B cell (primary cell): ENCODE measurements at regions not wholly inside any gene's neighbourhood (a gene's known extent, or its start where the extent isn't known, plus 50 kb on each side); places are given as distances from the start of the nearest gene placed in this dataset.

Experiments
- ATAC-seq: fragments of 200-7000 bp; cut with Tn5 transposase; one replicate; pipeline ENCODE4 v1.10.0; 2021; ENCODE audit warnings: low read depth, mild to moderate bottlenecking, moderate number of reproducible peaks, moderate library complexity
- CTCF ChIA-PET: fragments of 350-600 bp; sonication (Branson Sonifier 250); formaldehyde crosslinking; loops from one replicate; lab custom pipeline; 2021; ENCODE audit warnings: antibody characterized with exemption, inconsistent platforms; lab: Charles Lee
- POLR2A ChIA-PET: fragments of 350-600 bp; sonication (Branson Sonifier 250); formaldehyde crosslinking; loops from one replicate; lab custom pipeline; 2021; ENCODE audit warnings: antibody characterized with exemption; lab: Charles Lee
- DNase-seq: peaks from one replicate; pipeline ENCODE4 v3.0.0; 2013
- H2AFZ ChIP-seq: 2 replicates; pipeline ENCODE4 v1.6.1; 2012; ENCODE audit warnings: mild to moderate bottlenecking, low read depth, low read length; ENCODE audit not compliant: insufficient read depth, poor library complexity, severe bottlenecking
- H3K27ac ChIP-seq, 2 donors: 1 replicate in 1 of 2; 2 replicates in 1 of 2; pipeline ENCODE4 v1.5.1; 2012 to 2013; ENCODE audit warnings: low read length in 2 of 2, mild to moderate bottlenecking in 2 of 2, moderate library complexity in 1 of 2
- H3K27me3 ChIP-seq, 4 experiments: fragments of 200-600 bp in 1 of 4; sonication (generic) in 1 of 4; replicated peaks in 1 of 4; 1 replicate in 2 of 4; 2 replicates in 2 of 4; pipeline versions ENCODE4 v1.6.1 to v1.7.0; 2013 to 2016; ENCODE audit warnings: low read length in 3 of 4, mild to moderate bottlenecking in 2 of 4, mixed read lengths in 1 of 4, moderate library complexity in 1 of 4; ENCODE audit not compliant: insufficient read depth in 4 of 4, control insufficient read depth in 3 of 4; ENCODE audit errors: control extremely low read depth in 1 of 4
- H3K36me3 ChIP-seq, 2 experiments: replicated peaks in 1 of 2; 1 replicate in 1 of 2; 2 replicates in 1 of 2; pipeline versions ENCODE4 v1.6.1 to v1.7.1; 2013; ENCODE audit warnings: low read length in 1 of 2; ENCODE audit not compliant: insufficient read depth in 2 of 2, control insufficient read depth in 1 of 2; ENCODE audit errors: control extremely low read depth in 1 of 2, extremely low read depth in 1 of 2
- H3K4me1 ChIP-seq, 2 donors: fragments of 200-600 bp in 1 of 2; sonication (generic) in 1 of 2; 1 replicate in 1 of 2; 2 replicates in 1 of 2; pipeline versions ENCODE4 v1.5.1 to v1.6.1; 2013 to 2017; ENCODE audit warnings: low read length in 2 of 2; ENCODE audit not compliant: control insufficient read depth in 2 of 2, insufficient read depth in 2 of 2
- H3K4me2 ChIP-seq: replicated peaks from 2 replicates; pipeline ENCODE3; 2012; ENCODE audit warnings: mild to moderate bottlenecking, low read depth, low read length; ENCODE audit not compliant: poor library complexity, severe bottlenecking
- H3K4me3 ChIP-seq, 5 experiments: fragments of 200-600 bp in 1 of 5; sonication (generic) in 1 of 5; 1 replicate in 3 of 5; 2 replicates in 2 of 5; pipeline versions ENCODE4 v1.5.1 to v1.7.0; 2011 to 2016; ENCODE audit warnings: low read length in 4 of 5, mild to moderate bottlenecking in 4 of 5, low read depth in 2 of 5, control low read depth in 1 of 5, moderate library complexity in 1 of 5; ENCODE audit not compliant: insufficient read depth in 1 of 5; ENCODE audit errors: control extremely low read depth in 1 of 5, extremely low read depth in 1 of 5
- H3K79me2 ChIP-seq: fragments of 200-600 bp; sonication (generic); one replicate; pipeline ENCODE4 v1.6.0; 2016; ENCODE audit warnings: low read length; ENCODE audit not compliant: control insufficient read depth, insufficient read depth
- H3K9ac ChIP-seq: fragments of 200-600 bp; sonication (generic); 2 replicates; pipeline ENCODE4 v1.6.1; 2017; ENCODE audit warnings: mild to moderate bottlenecking, low read length, moderate library complexity
- H3K9me3 ChIP-seq, 3 donors: one replicate each; pipeline versions ENCODE4 v1.6.1 to v1.7.1; 2013; ENCODE audit warnings: low read length in 2 of 3; ENCODE audit not compliant: control insufficient read depth in 2 of 3, insufficient read depth in 1 of 3; ENCODE audit errors: control extremely low read depth in 1 of 3
- H4K20me1 ChIP-seq: 2 replicates; pipeline ENCODE4 v1.6.0; 2012; ENCODE audit warnings: mild to moderate bottlenecking, low read length; ENCODE audit not compliant: insufficient read depth, control insufficient read depth, poor library complexity, severe bottlenecking
- H3K27ac Mint-ChIP-seq: one replicate; pipeline ENCODE4 v1.8.0; 2021; ENCODE audit warnings: mixed read lengths
- H3K27me3 Mint-ChIP-seq: one replicate; pipeline ENCODE4 v1.8.0; 2021; ENCODE audit warnings: mixed read lengths
- H3K4me1 Mint-ChIP-seq: one replicate; pipeline ENCODE4 v1.8.0; 2021; ENCODE audit warnings: mixed read lengths
- H3K4me3 Mint-ChIP-seq: one replicate; pipeline ENCODE4 v1.8.0; 2021; ENCODE audit warnings: mixed read lengths
- H3K9me3 Mint-ChIP-seq: one replicate; pipeline ENCODE4 v1.8.0; 2022; ENCODE audit warnings: mixed read lengths; ENCODE audit not compliant: insufficient read depth
- EZH2 ChIP-seq: IDR thresholded peaks from 2 replicates; pipeline ENCODE4 v1.6.1; 2012; ENCODE audit warnings: borderline replicate concordance, low read depth, mild to moderate bottlenecking, moderate library complexity, low read length; ENCODE audit not compliant: insufficient read depth, poor library complexity, severe bottlenecking
- WGBS: methylation state at CpG from one replicate; pipeline ENCODE4 v1.1.5; 2013; ENCODE audit warnings: missing lambda C conversion rate; ENCODE audit not compliant: insufficient coverage; 5-methylcytosine and 5-hydroxymethylcytosine counted together
- intact Hi-C: fragments of 100-400 bp; cut with micrococcal nuclease; formaldehyde crosslinking; loops from one replicate; pipeline ENCODE4 v1.10.0; 2022
- TF ChIP-seq, protein P1 (sequence below): fragments of 200-600 bp; IDR thresholded peaks from one replicate; pipeline ENCODE4 v1.8.0; 2022; ENCODE audit warnings: antibody characterized with exemption, mild to moderate bottlenecking

GRCh38 chr5:73282383-73282782 lies 109.4 kb downstream of the TMEM174 start:
- Histone ChIP-seq H3K27me3 (peaks cover 0 to 8% (median 0%) of the 10 kb centered on the region in 4 experiments), H3K4me2 (no peak overlapping the region), H3K4me3 (no peak overlapping the region), H3K9me3 (no peaks in the 10 kb centered on the region), H3K4me1 (no peaks in the 10 kb centered on the region), H3K27ac (no peak overlapping the region), H2AFZ (no peak overlapping the region), H3K36me3 (no peaks in the 10 kb centered on the region), H3K9ac (no peak overlapping the region), H3K79me2 (no peaks in the 10 kb centered on the region), H4K20me1 (no peaks in the 10 kb centered on the region)
- WGBS: 73% methylated on average over 2 of the region's 7 CpGs
- intact Hi-C loops: no loop called here
- ChIA-PET CTCF (no interaction called here), POLR2A (no interaction called here)
- Mint-ChIP-seq H3K27ac (no peak overlapping the region), H3K9me3 (peaks cover 2% of the 10 kb centered on the region), H3K4me1 (no peaks in the 10 kb centered on the region), H3K4me3 (no peak overlapping the region), H3K27me3 (peaks cover 42% of the 10 kb centered on the region)
- no peak for DNase-seq
- no peak for ATAC-seq
- TF ChIP-seq EZH2: no peak
- TF ChIP-seq, protein P1, sequence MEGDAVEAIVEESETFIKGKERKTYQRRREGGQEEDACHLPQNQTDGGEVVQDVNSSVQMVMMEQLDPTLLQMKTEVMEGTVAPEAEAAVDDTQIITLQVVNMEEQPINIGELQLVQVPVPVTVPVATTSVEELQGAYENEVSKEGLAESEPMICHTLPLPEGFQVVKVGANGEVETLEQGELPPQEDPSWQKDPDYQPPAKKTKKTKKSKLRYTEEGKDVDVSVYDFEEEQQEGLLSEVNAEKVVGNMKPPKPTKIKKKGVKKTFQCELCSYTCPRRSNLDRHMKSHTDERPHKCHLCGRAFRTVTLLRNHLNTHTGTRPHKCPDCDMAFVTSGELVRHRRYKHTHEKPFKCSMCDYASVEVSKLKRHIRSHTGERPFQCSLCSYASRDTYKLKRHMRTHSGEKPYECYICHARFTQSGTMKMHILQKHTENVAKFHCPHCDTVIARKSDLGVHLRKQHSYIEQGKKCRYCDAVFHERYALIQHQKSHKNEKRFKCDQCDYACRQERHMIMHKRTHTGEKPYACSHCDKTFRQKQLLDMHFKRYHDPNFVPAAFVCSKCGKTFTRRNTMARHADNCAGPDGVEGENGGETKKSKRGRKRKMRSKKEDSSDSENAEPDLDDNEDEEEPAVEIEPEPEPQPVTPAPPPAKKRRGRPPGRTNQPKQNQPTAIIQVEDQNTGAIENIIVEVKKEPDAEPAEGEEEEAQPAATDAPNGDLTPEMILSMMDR: no peak

DNA sequence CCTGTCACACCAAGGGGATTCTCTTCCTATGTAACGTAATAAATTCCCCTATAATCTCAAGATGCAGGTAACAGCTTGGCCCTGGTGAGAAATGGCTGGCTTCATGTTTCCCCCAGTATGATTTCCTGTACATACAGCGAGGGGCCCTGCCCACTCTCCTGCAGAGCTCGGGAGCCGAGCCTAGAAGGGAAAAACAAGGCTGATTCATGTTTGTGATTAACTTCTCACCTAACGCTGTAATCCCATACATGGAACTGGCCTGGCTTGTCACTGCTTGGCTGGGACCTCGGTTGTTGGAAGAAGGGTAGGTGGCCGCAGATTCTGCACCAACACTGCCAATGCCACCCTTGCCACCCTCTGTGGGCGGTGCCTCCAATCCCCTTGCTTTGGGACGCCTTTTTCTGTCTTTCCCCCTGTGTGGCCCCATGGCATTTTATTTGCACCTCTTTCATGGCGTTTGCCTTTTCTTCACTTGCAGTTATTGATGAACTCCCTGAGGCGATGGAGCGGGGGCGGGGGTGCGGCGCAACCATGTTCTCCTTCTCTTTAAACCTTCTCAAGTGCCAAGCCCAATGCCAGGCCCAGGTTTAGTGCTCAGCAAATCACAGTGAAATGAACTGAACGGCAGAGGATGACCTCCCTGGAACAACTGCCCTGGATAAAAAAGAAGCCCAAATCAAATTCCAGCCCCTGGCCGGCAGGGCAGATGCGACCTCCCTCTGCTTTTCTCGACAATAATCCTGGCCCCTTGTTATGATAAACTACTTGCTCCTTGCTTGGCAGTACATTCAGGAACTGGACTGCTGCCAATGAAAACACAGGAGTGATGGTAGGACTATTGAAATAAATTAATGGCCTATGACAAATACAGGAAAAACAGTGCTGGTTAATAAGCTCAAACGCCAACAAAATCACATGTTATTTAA lies 108.1 kb downstream of the TMEM174 start:
- no peak for TF ChIP-seq EZH2
- TF ChIP-seq, protein P1: no peak
- intact Hi-C loops: no loop called here
- Mint-ChIP-seq H3K9me3 (no peaks in the 10 kb centered on the region), H3K4me3 (no peak overlapping the region), H3K4me1 (no peaks in the 10 kb centered on the region), H3K27me3 (peaks cover 49% of the 10 kb centered on the region), H3K27ac (no peak overlapping the region)
- no peaks in the 10 kb centered on the region for H3K4me1 ChIP-seq
- H3K9ac ChIP-seq: no peak overlapping the region
- H4K20me1 ChIP-seq: no peaks in the 10 kb centered on the region
- no peak overlapping the region for H3K27ac ChIP-seq
- POLR2A ChIA-PET: no interaction called here
- H3K27me3 ChIP-seq: peaks cover 0 to 8% (median 0%) of the 10 kb centered on the region in 4 experiments
- no peaks in the 10 kb centered on the region for H3K9me3 ChIP-seq
- H3K4me2 ChIP-seq: no peak overlapping the region
- no peaks in the 10 kb centered on the region for H3K79me2 ChIP-seq
- no peak overlapping the region for H3K4me3 ChIP-seq
- WGBS: 63% methylated on average over 15 of the region's 20 CpGs
- no peaks in the 10 kb centered on the region for H3K36me3 ChIP-seq
- H2AFZ ChIP-seq: no peak overlapping the region
- DNase-seq (no peak), ATAC-seq (no peak)
- CTCF ChIA-PET: no interaction called here
